ENCODE measurements at regions not wholly inside any gene's neighbourhood (a gene's known extent, or its start where the extent isn't known, plus 50 kb on each side); places are given as distances from the start of the nearest gene placed in this dataset.
"Not testable (repeated sequence)": the region's sequence is repeated elsewhere in the genome, so short reads cannot be mapped to it uniquely, and the experiment has no call there.

GRCh38 chr2:83103613-83104012, 1355.5 kb downstream of the SUCLG1 start:
- H3K9me3 ChIP-seq (ENCODE audit: control insufficient read depth in 2 of 2, insufficient read depth in 1 of 2, low read depth in 1 of 2, low read length in 1 of 2) = peaks cover 0 to 3% of the 10 kb centered on the region in 2 donors
- no peak overlapping the region for H3K27ac ChIP-seq (ENCODE audit: low read depth in 2 of 2, low read length in 1 of 2)
- H3K36me3 ChIP-seq (ENCODE audit: control insufficient read depth in 2 of 2, insufficient read depth in 2 of 2, low read length in 1 of 2) = no peaks in the 10 kb centered on the region
- no peaks in the 10 kb centered on the region for H3K4me1 ChIP-seq (ENCODE audit: control insufficient read depth in 2 of 2, insufficient read depth in 2 of 2, low read length in 1 of 2)
- H3K27me3 ChIP-seq (ENCODE audit: control insufficient read depth in 1 of 2, insufficient read depth in 2 of 2, low read length in 2 of 2) = no peaks in the 10 kb centered on the region
- WGBS, 2 donors = 28 to 29% methylated on average over 1 of the region's 1 CpG
- no peak overlapping the region for H3K4me3 ChIP-seq (ENCODE audit: low read depth in 1 of 2, low read length in 2 of 2)

- 83 to 85% methylated on average over 15 of the region's 15 CpGs for WGBS, 2 donors
- H3K4me1 ChIP-seq (ENCODE audit: control insufficient read depth in 2 of 2, insufficient read depth in 2 of 2, low read length in 1 of 2); H3K36me3 ChIP-seq (ENCODE audit: control insufficient read depth in 2 of 2, insufficient read depth in 2 of 2, low read length in 1 of 2); H3K9me3 ChIP-seq (ENCODE audit: control insufficient read depth in 2 of 2, insufficient read depth in 1 of 2, low read depth in 1 of 2, low read length in 1 of 2); H3K27ac ChIP-seq (ENCODE audit: low read depth in 2 of 2, low read length in 1 of 2); H3K27me3 ChIP-seq (ENCODE audit: control insufficient read depth in 1 of 2, insufficient read depth in 2 of 2, low read length in 2 of 2); H3K4me3 ChIP-seq (ENCODE audit: low read depth in 1 of 2, low read length in 2 of 2): not testable (repeated sequence)
These were observed 1370.0 kb downstream of the SUCLG1 start for GRCh38 chr2:83089051-83089450.

GRCh38 chr2:83085869-83086268, 1373.2 kb downstream of the SUCLG1 start:
- no peak overlapping the region for H3K4me3 ChIP-seq (ENCODE audit: low read depth in 1 of 2, low read length in 2 of 2)
- no peak overlapping the region for H3K27ac ChIP-seq (ENCODE audit: low read depth in 2 of 2, low read length in 1 of 2)
- 85 to 86% methylated on average over 2 of the region's 2 CpGs for WGBS, 2 donors

GRCh38 chr2:83081826-83082690, 1377.0 kb downstream of the SUCLG1 start:
- no peaks in the 10 kb centered on the region for H3K36me3 ChIP-seq (ENCODE audit: control insufficient read depth in 2 of 2, insufficient read depth in 2 of 2, low read length in 1 of 2)
- H3K4me3 ChIP-seq (ENCODE audit: low read depth in 1 of 2, low read length in 2 of 2) = no peak overlapping the region
- WGBS, 2 donors = 38 to 43% methylated on average over 6 of the region's 6 CpGs
- H3K4me1 ChIP-seq (ENCODE audit: control insufficient read depth in 2 of 2, insufficient read depth in 2 of 2, low read length in 1 of 2) = no peaks in the 10 kb centered on the region
- no peaks in the 10 kb centered on the region for H3K27me3 ChIP-seq (ENCODE audit: control insufficient read depth in 1 of 2, insufficient read depth in 2 of 2, low read length in 2 of 2)
- H3K27ac ChIP-seq (ENCODE audit: low read depth in 2 of 2, low read length in 1 of 2) = no peak overlapping the region
- H3K9me3 ChIP-seq (ENCODE audit: control insufficient read depth in 2 of 2, insufficient read depth in 1 of 2, low read depth in 1 of 2, low read length in 1 of 2) = no peaks in the 10 kb centered on the region

More at GRCh38 chr2:83085869-83086268, 1373.2 kb downstream of the SUCLG1 start:
- Histone ChIP-seq H3K27me3 (ENCODE audit: control insufficient read depth in 1 of 2, insufficient read depth in 2 of 2, low read length in 2 of 2) (no peaks in the 10 kb centered on the region), H3K9me3 (ENCODE audit: control insufficient read depth in 2 of 2, insufficient read depth in 1 of 2, low read depth in 1 of 2, low read length in 1 of 2) (no peaks in the 10 kb centered on the region), H3K4me1 (ENCODE audit: control insufficient read depth in 2 of 2, insufficient read depth in 2 of 2, low read length in 1 of 2) (no peaks in the 10 kb centered on the region), H3K36me3 (ENCODE audit: control insufficient read depth in 2 of 2, insufficient read depth in 2 of 2, low read length in 1 of 2) (no peaks in the 10 kb centered on the region)

- Histone ChIP-seq H3K27me3 (ENCODE audit: control insufficient read depth in 1 of 2, insufficient read depth in 2 of 2, low read length in 2 of 2) (no peaks in the 10 kb centered on the region), H3K4me1 (ENCODE audit: control insufficient read depth in 2 of 2, insufficient read depth in 2 of 2, low read length in 1 of 2) (no peaks in the 10 kb centered on the region), H3K36me3 (ENCODE audit: control insufficient read depth in 2 of 2, insufficient read depth in 2 of 2, low read length in 1 of 2) (no peaks in the 10 kb centered on the region), H3K4me3 (ENCODE audit: low read depth in 1 of 2, low read length in 2 of 2) (no peak overlapping the region), H3K9me3 (ENCODE audit: control insufficient read depth in 2 of 2, insufficient read depth in 1 of 2, low read depth in 1 of 2, low read length in 1 of 2) (no peaks in the 10 kb centered on the region), H3K27ac (ENCODE audit: low read depth in 2 of 2, low read length in 1 of 2) (no peak overlapping the region)
- WGBS, 2 donors = 89 to 91% methylated on average over 2 of the region's 2 CpGs
These were observed 1380.1 kb downstream of the SUCLG1 start for GRCh38 chr2:83079007-83079406.

GRCh38 chr2:83072767-83073166, 1386.3 kb downstream of the SUCLG1 start:
- H3K4me3 ChIP-seq (ENCODE audit: low read depth in 1 of 2, low read length in 2 of 2) = no peak overlapping the region
- no peak overlapping the region for H3K27ac ChIP-seq (ENCODE audit: low read depth in 2 of 2, low read length in 1 of 2)
- H3K36me3 ChIP-seq (ENCODE audit: control insufficient read depth in 2 of 2, insufficient read depth in 2 of 2, low read length in 1 of 2) = no peaks in the 10 kb centered on the region
- H3K9me3 ChIP-seq (ENCODE audit: control insufficient read depth in 2 of 2, insufficient read depth in 1 of 2, low read depth in 1 of 2, low read length in 1 of 2) = no peaks in the 10 kb centered on the region
- no peaks in the 10 kb centered on the region for H3K4me1 ChIP-seq (ENCODE audit: control insufficient read depth in 2 of 2, insufficient read depth in 2 of 2, low read length in 1 of 2)
- H3K27me3 ChIP-seq (ENCODE audit: control insufficient read depth in 1 of 2, insufficient read depth in 2 of 2, low read length in 2 of 2) = no peaks in the 10 kb centered on the region

GRCh38 chr2:83071914-83072313, 1387.2 kb downstream of the SUCLG1 start:
- no peaks in the 10 kb centered on the region for H3K36me3 ChIP-seq (ENCODE audit: control insufficient read depth in 2 of 2, insufficient read depth in 2 of 2, low read length in 1 of 2)
- 78 to 80% methylated on average over 1 of the region's 1 CpG for WGBS, 2 donors
- H3K4me3 ChIP-seq (ENCODE audit: low read depth in 1 of 2, low read length in 2 of 2) = no peak overlapping the region
- no peak overlapping the region for H3K27ac ChIP-seq (ENCODE audit: low read depth in 2 of 2, low read length in 1 of 2)
- H3K4me1 ChIP-seq (ENCODE audit: control insufficient read depth in 2 of 2, insufficient read depth in 2 of 2, low read length in 1 of 2) = no peaks in the 10 kb centered on the region
- no peaks in the 10 kb centered on the region for H3K9me3 ChIP-seq (ENCODE audit: control insufficient read depth in 2 of 2, insufficient read depth in 1 of 2, low read depth in 1 of 2, low read length in 1 of 2)
- no peaks in the 10 kb centered on the region for H3K27me3 ChIP-seq (ENCODE audit: control insufficient read depth in 1 of 2, insufficient read depth in 2 of 2, low read length in 2 of 2)

GRCh38 chr2:83071352-83071751, 1387.7 kb downstream of the SUCLG1 start:
- 74 to 76% methylated on average over 5 of the region's 5 CpGs for WGBS, 2 donors
- no peak overlapping the region for H3K4me3 ChIP-seq (ENCODE audit: low read depth in 1 of 2, low read length in 2 of 2)
- no peak overlapping the region for H3K27ac ChIP-seq (ENCODE audit: low read depth in 2 of 2, low read length in 1 of 2)
- no peaks in the 10 kb centered on the region for H3K4me1 ChIP-seq (ENCODE audit: control insufficient read depth in 2 of 2, insufficient read depth in 2 of 2, low read length in 1 of 2)
- H3K9me3 ChIP-seq (ENCODE audit: control insufficient read depth in 2 of 2, insufficient read depth in 1 of 2, low read depth in 1 of 2, low read length in 1 of 2) = no peaks in the 10 kb centered on the region
- H3K27me3 ChIP-seq (ENCODE audit: control insufficient read depth in 1 of 2, insufficient read depth in 2 of 2, low read length in 2 of 2) = no peaks in the 10 kb centered on the region
- H3K36me3 ChIP-seq (ENCODE audit: control insufficient read depth in 2 of 2, insufficient read depth in 2 of 2, low read length in 1 of 2) = no peaks in the 10 kb centered on the region

GRCh38 chr2:83069724-83070123, 1389.4 kb downstream of the SUCLG1 start:
- no peaks in the 10 kb centered on the region for H3K4me1 ChIP-seq (ENCODE audit: control insufficient read depth in 2 of 2, insufficient read depth in 2 of 2, low read length in 1 of 2)

GRCh38 chr2:83068714-83069113, 1390.4 kb downstream of the SUCLG1 start:
- Histone ChIP-seq H3K27me3 (ENCODE audit: control insufficient read depth in 1 of 2, insufficient read depth in 2 of 2, low read length in 2 of 2) (no peaks in the 10 kb centered on the region), H3K36me3 (ENCODE audit: control insufficient read depth in 2 of 2, insufficient read depth in 2 of 2, low read length in 1 of 2) (no peaks in the 10 kb centered on the region), H3K27ac (ENCODE audit: low read depth in 2 of 2, low read length in 1 of 2) (no peak overlapping the region), H3K4me1 (ENCODE audit: control insufficient read depth in 2 of 2, insufficient read depth in 2 of 2, low read length in 1 of 2) (no peaks in the 10 kb centered on the region), H3K9me3 (ENCODE audit: control insufficient read depth in 2 of 2, insufficient read depth in 1 of 2, low read depth in 1 of 2, low read length in 1 of 2) (no peaks in the 10 kb centered on the region), H3K4me3 (ENCODE audit: low read depth in 1 of 2, low read length in 2 of 2) (no peak overlapping the region)
- WGBS, 2 donors = 87 to 94% methylated on average over 1 of the region's 1 CpG

More at GRCh38 chr2:83069724-83070123, 1389.4 kb downstream of the SUCLG1 start:
- H3K27me3 ChIP-seq (ENCODE audit: control insufficient read depth in 1 of 2, insufficient read depth in 2 of 2, low read length in 2 of 2) = no peaks in the 10 kb centered on the region
- H3K27ac ChIP-seq (ENCODE audit: low read depth in 2 of 2, low read length in 1 of 2) = no peak overlapping the region
- H3K4me3 ChIP-seq (ENCODE audit: low read depth in 1 of 2, low read length in 2 of 2) = no peak overlapping the region
- H3K36me3 ChIP-seq (ENCODE audit: control insufficient read depth in 2 of 2, insufficient read depth in 2 of 2, low read length in 1 of 2) = no peaks in the 10 kb centered on the region
- no peaks in the 10 kb centered on the region for H3K9me3 ChIP-seq (ENCODE audit: control insufficient read depth in 2 of 2, insufficient read depth in 1 of 2, low read depth in 1 of 2, low read length in 1 of 2)

Data from esophagus (tissue), 2 donors.